Activated T-cell treated with anti-CD3 and anti-CD28 coated beads for 48 hours (primary cell): ENCODE measurements at regions not wholly inside any gene's neighbourhood (a gene's known extent, or its start where the extent isn't known, plus 50 kb on each side); places are given as distances from the start of the nearest gene placed in this dataset.
"Not testable (repeated sequence)": the region's sequence is repeated elsewhere in the genome, so short reads cannot be mapped to it uniquely, and the experiment has no call there.

Source experiments
- DNase-seq: peaks from one replicate; pipeline ENCODE4 v3.0.0-alpha.2; 2020; ENCODE audit warnings: low read depth

DNA sequence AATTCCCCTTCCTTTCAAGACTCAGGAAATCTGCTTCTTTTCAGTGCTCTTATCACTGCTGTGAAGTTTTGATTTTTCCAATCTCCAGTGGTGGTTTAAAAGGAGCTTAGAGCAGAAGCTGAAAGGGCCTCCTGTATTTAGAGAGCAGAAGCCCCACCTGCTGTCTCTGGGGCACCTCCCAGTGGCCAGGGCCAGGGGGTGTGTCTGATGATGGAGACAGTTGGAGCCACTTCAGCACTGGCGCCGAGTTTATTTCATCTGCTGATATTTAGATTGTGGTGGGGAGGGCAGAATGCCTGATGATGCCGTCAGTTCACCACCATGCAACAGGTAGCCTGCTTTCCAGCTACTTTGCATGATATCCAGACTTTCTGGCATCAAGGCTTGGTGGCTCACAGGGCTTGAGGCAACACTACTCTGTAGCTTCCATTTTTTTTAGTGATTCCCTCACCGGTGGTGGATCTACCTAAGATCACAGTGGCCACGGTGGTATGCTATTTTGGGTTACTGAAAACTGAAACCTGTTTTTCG, 371.9 kb downstream of the KCNRG start:
- DNase-seq: no peak

DNA sequence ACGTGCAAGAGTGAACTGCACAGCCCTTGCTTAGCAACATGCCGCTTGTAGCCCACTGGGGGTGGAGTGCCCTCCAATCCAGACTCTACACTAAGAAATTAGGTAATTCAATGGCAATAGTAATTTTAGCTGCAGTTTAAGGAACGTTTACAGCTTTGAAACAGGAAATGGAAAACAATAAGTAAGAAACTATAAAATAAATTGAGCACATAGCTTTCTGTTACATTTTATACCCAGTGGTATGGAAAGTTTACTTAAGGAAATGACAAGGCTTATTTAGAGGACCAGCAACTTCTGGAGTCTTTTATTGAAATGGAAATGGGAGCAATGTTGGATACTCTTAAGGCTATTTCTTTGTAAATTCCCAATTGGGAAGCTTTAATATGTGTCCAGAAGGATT, 373.2 kb downstream of the KCNRG start:
- no peak for DNase-seq

GRCh38 chr13:50389726-50390125, 374.5 kb downstream of the KCNRG start:
- no peak for DNase-seq

DNA sequence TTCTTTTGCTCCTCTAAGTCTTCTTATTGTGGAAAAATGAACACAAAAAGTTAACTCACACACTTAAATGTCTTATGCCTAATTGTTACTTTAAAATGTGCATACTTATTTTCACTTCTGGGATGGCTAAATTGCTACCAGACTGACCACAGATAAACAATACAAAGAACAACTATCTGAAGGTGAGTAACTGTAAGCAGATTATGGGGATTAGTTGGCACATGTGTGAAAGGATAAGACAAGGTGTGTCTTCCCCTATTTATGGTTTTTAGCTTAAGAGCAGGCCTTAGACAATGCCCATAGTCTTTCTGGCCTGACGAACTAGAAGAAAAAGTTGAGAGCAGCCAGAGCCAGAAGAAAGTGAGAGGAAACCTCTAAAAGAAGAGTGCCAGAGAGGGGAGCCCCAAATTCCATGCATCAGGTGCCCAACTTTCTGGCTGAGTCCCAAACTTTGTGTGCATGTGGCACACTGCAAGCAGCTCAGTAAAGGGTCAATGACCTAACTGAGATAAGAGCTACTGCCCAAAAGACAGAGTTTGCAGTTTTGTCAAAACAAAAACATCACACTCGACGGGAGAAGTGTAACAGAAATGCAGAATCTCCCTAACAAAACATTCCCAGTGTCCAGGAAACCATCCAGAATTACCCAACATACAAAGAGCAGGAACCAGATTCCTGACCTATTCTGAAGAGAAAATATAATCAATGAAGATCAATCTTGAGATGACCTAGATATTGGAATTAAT, 375.4 kb downstream of the KCNRG start:
- no peak for DNase-seq

DNA sequence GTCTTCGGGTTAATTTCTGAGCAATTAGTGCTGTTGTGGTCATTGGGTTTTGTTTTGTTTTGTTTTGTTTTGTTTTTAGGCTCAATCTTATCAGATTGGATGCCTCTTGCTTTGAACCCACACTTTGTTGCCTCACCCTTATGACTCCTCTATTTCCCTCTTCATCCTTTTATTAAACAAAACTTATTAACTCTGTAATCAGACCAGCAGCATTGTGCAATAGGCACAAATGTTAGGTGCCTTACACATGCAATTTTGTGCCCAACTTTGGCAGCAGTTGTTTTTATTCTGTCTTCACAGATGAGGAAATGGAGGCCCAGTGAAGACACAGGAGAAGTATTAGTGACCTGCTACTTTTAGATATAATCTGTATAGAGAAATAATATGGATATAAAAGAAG, 377.7 kb downstream of the KCNRG start:
- no peak for DNase-seq

GRCh38 chr13:50393628-50394027, 378.4 kb downstream of the KCNRG start:
- DNase-seq: no peak

DNA sequence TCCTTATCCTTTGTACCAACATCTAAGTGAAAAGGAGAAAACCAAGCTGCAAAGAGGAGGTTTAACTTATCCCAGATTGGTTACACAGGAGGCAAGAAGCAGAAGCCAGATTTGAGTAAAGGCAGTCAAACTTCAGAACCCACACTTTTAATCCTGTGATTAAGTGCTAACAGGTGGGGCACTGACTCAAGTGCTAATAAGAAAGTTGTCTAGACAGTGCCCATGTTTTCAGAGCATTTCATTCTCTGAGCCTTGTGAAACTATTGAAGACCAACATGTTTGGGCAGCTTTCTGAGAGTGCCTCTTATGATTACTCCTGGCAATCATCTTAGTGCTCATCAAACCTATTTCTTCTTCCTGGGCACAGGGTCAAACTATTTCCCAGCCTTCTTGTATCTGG, 380.8 kb downstream of the KCNRG start:
- no peak for DNase-seq

- not testable (repeated sequence) for DNase-seq
These were observed 381.4 kb downstream of the KCNRG start for GRCh38 chr13:50396618-50397017.

DNA sequence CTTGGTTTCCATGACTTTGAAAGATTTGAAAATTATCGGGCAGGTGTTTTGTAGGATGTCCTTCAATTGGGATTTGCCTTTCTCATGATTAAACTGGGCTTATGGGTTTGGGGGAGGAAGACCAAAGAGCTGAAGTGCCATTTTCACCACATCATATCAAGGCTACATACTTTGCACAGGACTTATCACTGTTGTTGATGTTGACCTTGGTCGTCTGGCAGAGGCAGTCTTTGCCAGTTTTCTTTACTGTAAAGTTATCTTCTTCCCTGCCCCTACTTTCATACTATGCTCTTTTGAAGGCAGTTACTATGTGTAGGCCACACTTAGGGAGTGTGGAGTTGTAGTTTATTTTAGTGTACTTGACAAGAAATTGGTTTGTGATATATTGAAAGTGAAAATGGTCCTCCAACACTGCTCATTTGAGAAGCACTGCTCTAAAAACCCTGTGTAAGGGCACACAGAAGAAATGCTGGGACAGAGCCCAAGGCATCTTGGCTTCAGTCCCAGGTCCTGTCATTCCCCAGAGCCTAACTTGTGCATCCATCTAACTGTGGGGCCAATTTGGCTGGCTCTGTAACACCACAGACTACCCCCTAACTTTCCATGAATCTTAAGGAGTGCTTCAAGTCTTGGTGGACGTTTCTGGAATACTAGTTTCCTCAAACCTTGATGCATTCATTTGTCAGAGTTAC, 384.9 kb downstream of the KCNRG start:
- DNase-seq: no peak

- no peak for DNase-seq
These were observed 385.8 kb downstream of the KCNRG start for GRCh38 chr13:50401049-50401505.

GRCh38 chr13:50401721-50402465, 386.6 kb downstream of the KCNRG start:
- DNase-seq: no peak

- DNase-seq: no peak
These were observed 388.1 kb downstream of the KCNRG start for GRCh38 chr13:50403311-50403710.

GRCh38 chr13:50404116-50404515, 388.9 kb downstream of the KCNRG start:
- DNase-seq: no peak

- no peak for DNase-seq
These were observed 389.5 kb downstream of the KCNRG start for GRCh38 chr13:50404769-50405168.

- no peak for DNase-seq
These were observed 391.6 kb downstream of the KCNRG start for GRCh38 chr13:50406831-50407230.

DNA sequence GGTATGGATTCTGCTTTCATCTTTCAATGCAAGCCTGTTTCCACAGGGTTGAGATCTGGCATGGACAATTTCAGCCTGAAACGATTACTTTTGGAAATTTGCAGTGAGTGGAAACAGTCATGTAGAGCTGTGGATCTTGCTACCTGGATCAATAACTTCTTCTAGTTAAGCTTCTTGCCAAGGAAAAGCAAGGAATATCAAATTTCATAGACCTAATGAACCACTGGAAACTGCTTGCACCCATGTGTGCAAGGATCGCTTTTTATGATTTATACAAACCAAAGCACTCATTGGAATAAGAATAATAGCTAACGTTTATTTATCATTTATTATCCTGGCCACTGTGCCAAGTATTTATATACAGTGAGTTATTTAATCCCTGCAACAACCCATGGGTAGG, 392.8 kb downstream of the KCNRG start:
- no peak for DNase-seq

- DNase-seq: no peak
These were observed 394.0 kb downstream of the KCNRG start for GRCh38 chr13:50409220-50409619.

DNA sequence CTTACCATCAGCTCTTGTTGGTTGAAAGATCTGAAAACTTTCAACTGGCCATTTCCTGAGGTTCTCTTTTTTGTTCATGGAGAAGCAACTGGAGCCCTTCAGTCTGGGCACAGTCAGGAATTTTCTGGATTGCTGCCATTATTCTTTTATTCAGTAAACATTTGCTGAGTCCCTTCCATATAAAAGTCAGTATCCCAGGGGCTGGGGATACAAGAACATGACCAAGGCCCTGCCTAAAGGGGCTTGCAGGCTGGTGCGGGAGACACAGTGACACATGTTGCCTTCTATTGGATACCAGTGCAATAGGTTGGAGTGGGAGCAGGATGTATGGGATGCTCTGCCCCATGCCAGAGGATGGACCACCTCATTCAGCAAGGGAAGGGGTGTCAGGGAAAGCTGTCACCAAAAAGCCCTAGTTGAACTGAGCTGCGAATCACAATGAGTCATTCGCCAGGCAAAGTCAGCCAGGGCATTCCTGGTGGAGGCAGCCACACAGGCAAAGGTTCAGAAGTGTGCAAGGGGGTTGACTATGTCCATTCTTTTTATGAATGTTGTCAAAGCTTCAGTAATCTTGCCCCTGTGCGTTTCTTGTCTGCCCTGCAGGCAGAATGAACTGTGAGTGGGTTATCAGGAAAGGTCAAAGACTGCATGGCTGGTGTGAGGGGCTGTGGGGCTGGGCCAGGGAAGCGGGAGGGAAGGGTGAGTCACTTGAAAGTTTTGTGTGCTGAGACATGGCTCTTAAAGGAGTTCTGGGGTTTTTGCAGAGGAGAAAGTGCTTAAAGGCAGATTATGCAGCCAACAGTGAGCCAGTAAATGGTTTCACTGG, 395.9 kb downstream of the KCNRG start:
- DNase-seq: no peak

DNA sequence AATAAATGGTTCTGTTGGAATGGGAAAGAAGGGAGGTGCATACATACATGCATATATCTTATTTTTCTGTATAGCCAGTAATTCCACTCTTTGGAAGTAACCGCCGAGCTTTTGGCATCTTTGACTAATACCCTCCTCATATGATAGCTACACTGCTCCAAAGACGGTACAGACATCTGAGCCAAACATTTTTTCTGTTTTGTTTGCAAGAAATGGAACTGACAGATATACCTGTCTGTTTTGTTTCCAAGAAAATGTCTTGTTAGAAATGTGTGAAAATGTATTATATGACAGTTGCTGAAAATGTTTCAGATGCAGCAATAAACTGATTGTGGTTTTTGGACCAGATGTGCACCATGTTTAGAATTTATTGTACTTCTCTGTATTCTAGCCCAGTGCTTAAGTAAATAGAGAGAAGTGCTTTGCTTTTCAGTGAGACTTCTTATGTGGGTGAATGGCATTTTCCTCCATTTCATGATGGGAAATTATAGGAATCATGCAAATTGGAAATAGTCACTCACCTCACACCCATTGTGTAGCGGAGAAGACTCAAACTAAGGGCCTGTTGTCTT, 396.9 kb downstream of the KCNRG start:
- no peak for DNase-seq

GRCh38 chr13:50414640-50415039, 399.4 kb downstream of the KCNRG start:
- no peak for DNase-seq

GRCh38 chr13:50415428-50415827, 400.2 kb downstream of the KCNRG start:
- no peak for DNase-seq
